Endothelial cell of umbilical vein (primary cell): ENCODE measurements at regions not wholly inside any gene's neighbourhood (a gene's known extent, or its start where the extent isn't known, plus 50 kb on each side); places are given as distances from the start of the nearest gene placed in this dataset.

Experiments used
- BruUV-seq: library from RNA; stranded (reverse); fragments of 400-500 nt; replicated peaks from 2 replicates; lab custom pipeline; 2021; lab: Mats Ljungman, UMichigan
- CTCF ChIA-PET: fragments of 300-600, 350-600 bp; sonication (Branson Sonifier 250); formaldehyde crosslinking; loops from one replicate; lab custom pipeline; 2021; ENCODE audit warnings: antibody characterized with exemption, inconsistent platforms; lab: Charles Lee
- POLR2A ChIA-PET: fragments of 300-600, 350-600 bp; sonication (Branson Sonifier 250); formaldehyde crosslinking; loops from one replicate; lab custom pipeline; 2021; ENCODE audit warnings: antibody characterized with exemption, inconsistent platforms; lab: Charles Lee
- DNase-seq: peaks from one replicate; pipeline ENCODE4 v3.0.0-alpha.2; 2011; ENCODE audit warnings: low read depth, low spot score
- FAIRE-seq: peaks from 2 replicates; lab custom pipeline; 2011; peaks lifted over from hg19 to GRCh38; lab: Jason Lieb, UNC
- H2AFZ ChIP-seq: 2 replicates; pipeline ENCODE4 v1.6.0; 2012; ENCODE audit warnings: low read depth, low read length, control low read depth, inconsistent platforms
- H3K27ac ChIP-seq: 2 replicates; pipeline ENCODE4 v1.5.1; 2011; ENCODE audit warnings: low read depth, mild to moderate bottlenecking, control low read depth, low read length, moderate library complexity; ENCODE audit not compliant: insufficient read depth
- H3K27me3 ChIP-seq, 2 experiments: 2 replicates each; pipeline versions ENCODE4 v1.6.0 to v1.6.1; 2011; ENCODE audit warnings: low read length in 2 of 2, mixed read lengths in 1 of 2; ENCODE audit not compliant: control insufficient read depth in 2 of 2, insufficient read depth in 2 of 2
- H3K36me3 ChIP-seq, 2 experiments: 2 replicates in 1 of 2; 3 replicates in 1 of 2; pipeline ENCODE4 v1.5.1; 2011; ENCODE audit warnings: low read length in 2 of 2, mild to moderate bottlenecking in 1 of 2, moderate library complexity in 1 of 2; ENCODE audit not compliant: control insufficient read depth in 2 of 2, insufficient read depth in 2 of 2; ENCODE audit errors: extremely low read depth in 1 of 2
- H3K4me1 ChIP-seq: 3 replicates; pipeline ENCODE4 v1.5.1; 2011; ENCODE audit warnings: mild to moderate bottlenecking, low read length; ENCODE audit not compliant: control insufficient read depth, insufficient read depth; ENCODE audit errors: extremely low read depth
- H3K4me2 ChIP-seq: 2 replicates; pipeline ENCODE4 v1.6.1; 2011; ENCODE audit warnings: low read length, control low read depth, mixed read lengths; ENCODE audit not compliant: insufficient read depth
- H3K4me3 ChIP-seq, 3 experiments: fragments of 200-600 bp in 1 of 3; sonication (generic), shearing (Covaris generic) in 1 of 3; replicated peaks in 1 of 3; 2 replicates each; pipeline ENCODE4 v1.5.1; 2011 to 2016; ENCODE audit warnings: control low read depth in 3 of 3, low read length in 3 of 3, mild to moderate bottlenecking in 2 of 3, inconsistent platforms in 1 of 3, low read depth in 1 of 3, moderate library complexity in 1 of 3; ENCODE audit not compliant: insufficient read depth in 1 of 3
- H3K79me2 ChIP-seq: 2 replicates; pipeline ENCODE4 v1.6.0; 2012; ENCODE audit warnings: low read length, inconsistent platforms; ENCODE audit not compliant: control insufficient read depth, insufficient read depth
- H3K9ac ChIP-seq: replicated peaks from 2 replicates; pipeline ENCODE3; 2011; ENCODE audit warnings: low read length, control low read depth; ENCODE audit not compliant: insufficient read depth; ENCODE audit errors: extremely low read depth
- H3K9me1 ChIP-seq: replicated peaks from 3 replicates; pipeline ENCODE4 v1.6.0; 2011; ENCODE audit warnings: mild to moderate bottlenecking, low read length; ENCODE audit not compliant: control insufficient read depth, insufficient read depth; ENCODE audit errors: extremely low read depth
- H3K9me3 ChIP-seq: replicated peaks from 2 replicates; pipeline ENCODE4 v1.5.1; 2012; ENCODE audit warnings: low read length, inconsistent platforms; ENCODE audit not compliant: control insufficient read depth, insufficient read depth
- H4K20me1 ChIP-seq: replicated peaks from 2 replicates; pipeline ENCODE3; 2011; ENCODE audit warnings: mild to moderate bottlenecking, low read length; ENCODE audit not compliant: control insufficient read depth, insufficient read depth; ENCODE audit errors: extremely low read depth
- EZH2 ChIP-seq: IDR thresholded peaks from 2 replicates; pipeline ENCODE4 v1.6.1; 2012; ENCODE audit warnings: borderline replicate concordance, low read depth, mild to moderate bottlenecking, moderate library complexity, low read length, inconsistent platforms; ENCODE audit not compliant: severe bottlenecking
- FOS ChIP-seq: IDR thresholded peaks from 2 replicates; pipeline ENCODE4 v1.6.1; 2011; ENCODE audit warnings: mild to moderate bottlenecking, low read length, moderate library complexity, borderline replicate concordance; ENCODE audit not compliant: insufficient read depth
- GATA2 ChIP-seq: IDR thresholded peaks from 2 replicates; pipeline ENCODE4 v1.7.0; 2011; ENCODE audit warnings: low read depth, mild to moderate bottlenecking, moderate library complexity, mixed read lengths, low read length; ENCODE audit not compliant: insufficient read length, insufficient read depth
- JUN ChIP-seq: IDR thresholded peaks from 2 replicates; pipeline ENCODE4 v1.6.1; 2011; ENCODE audit warnings: borderline replicate concordance, low read depth; ENCODE audit not compliant: insufficient read length, insufficient read depth
- MYC ChIP-seq: IDR thresholded peaks from one replicate; pipeline ENCODE4 v1.6.1; 2011; ENCODE audit warnings: mild to moderate bottlenecking, low read depth, low read length
- POLR2A ChIP-seq: IDR thresholded peaks from 2 replicates; pipeline ENCODE4 v1.6.1; 2012; ENCODE audit warnings: low read depth, mild to moderate bottlenecking, control low read depth, low read length
- POLR2AphosphoS5 ChIP-seq: IDR thresholded peaks from 2 replicates; pipeline ENCODE4 v1.6.1; 2012; ENCODE audit warnings: low read depth, mild to moderate bottlenecking, control low read depth, low read length, moderate library complexity; ENCODE audit not compliant: insufficient read depth
- dilution Hi-C: fragments of 300-500 bp; cut with MboI; formaldehyde crosslinking; loops from one replicate; pipeline ENCODE4 v1.15.0; 2019; ENCODE audit warnings: low sequenced_read_pairs; ENCODE audit not compliant: extremely low pct_ligation_motif_present
- intact Hi-C: fragments of 100-400 bp; cut with micrococcal nuclease; formaldehyde crosslinking; loops from one replicate; pipeline ENCODE4 v1.10.0; 2022
- TF ChIP-seq, protein P1 (sequence below), 2 donors: IDR thresholded peaks; 1 replicate in 1 of 2; 2 replicates in 1 of 2; pipeline ENCODE4 v1.5.1; 2011; ENCODE audit warnings: low read length in 2 of 2, mild to moderate bottlenecking in 2 of 2, moderate library complexity in 2 of 2, control low read depth in 1 of 2, inconsistent platforms in 1 of 2, low read depth in 1 of 2; ENCODE audit not compliant: insufficient read depth in 1 of 2; ENCODE audit errors: extremely low read depth in 1 of 2
- TF ChIP-seq, protein P2 (sequence below): IDR thresholded peaks from 2 replicates; pipeline ENCODE4 v1.6.1; 2011; ENCODE audit not compliant: insufficient read depth, insufficient read length

DNA sequence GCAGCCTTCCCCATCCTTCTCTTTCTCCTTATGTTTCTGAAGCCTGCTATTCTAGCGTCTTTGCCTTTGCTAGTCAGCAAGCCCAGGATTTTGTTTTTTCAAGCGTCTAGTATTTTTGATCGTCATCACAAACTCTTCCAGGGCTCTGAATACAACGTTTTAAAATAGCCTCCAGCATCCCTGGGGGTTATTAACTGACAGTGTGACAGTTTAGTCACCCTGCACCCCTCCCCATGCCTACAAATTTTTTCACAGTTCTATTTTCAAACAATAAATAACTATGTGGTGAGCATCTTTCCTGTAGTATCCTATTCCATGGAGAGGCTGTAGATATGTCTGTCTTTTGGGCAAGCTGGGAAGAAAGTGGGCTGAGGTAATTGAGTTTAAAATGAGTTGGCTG lies 280.9 kb downstream of the MAP2K4 start:
- H3K4me1 ChIP-seq: no peaks in the 10 kb centered on the region
- dilution Hi-C loops (no loop called here), intact Hi-C loops (no loop called here)
- H3K27me3 ChIP-seq: no peaks in the 10 kb centered on the region
- H2AFZ ChIP-seq: no peak overlapping the region
- no peak for FAIRE-seq
- no peak overlapping the region for H3K9ac ChIP-seq
- no peak for DNase-seq
- TF ChIP-seq, protein P1, sequence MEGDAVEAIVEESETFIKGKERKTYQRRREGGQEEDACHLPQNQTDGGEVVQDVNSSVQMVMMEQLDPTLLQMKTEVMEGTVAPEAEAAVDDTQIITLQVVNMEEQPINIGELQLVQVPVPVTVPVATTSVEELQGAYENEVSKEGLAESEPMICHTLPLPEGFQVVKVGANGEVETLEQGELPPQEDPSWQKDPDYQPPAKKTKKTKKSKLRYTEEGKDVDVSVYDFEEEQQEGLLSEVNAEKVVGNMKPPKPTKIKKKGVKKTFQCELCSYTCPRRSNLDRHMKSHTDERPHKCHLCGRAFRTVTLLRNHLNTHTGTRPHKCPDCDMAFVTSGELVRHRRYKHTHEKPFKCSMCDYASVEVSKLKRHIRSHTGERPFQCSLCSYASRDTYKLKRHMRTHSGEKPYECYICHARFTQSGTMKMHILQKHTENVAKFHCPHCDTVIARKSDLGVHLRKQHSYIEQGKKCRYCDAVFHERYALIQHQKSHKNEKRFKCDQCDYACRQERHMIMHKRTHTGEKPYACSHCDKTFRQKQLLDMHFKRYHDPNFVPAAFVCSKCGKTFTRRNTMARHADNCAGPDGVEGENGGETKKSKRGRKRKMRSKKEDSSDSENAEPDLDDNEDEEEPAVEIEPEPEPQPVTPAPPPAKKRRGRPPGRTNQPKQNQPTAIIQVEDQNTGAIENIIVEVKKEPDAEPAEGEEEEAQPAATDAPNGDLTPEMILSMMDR (IDR thresholded peaks at IDR 0.05; ENCODE audit: extremely low read depth in 1 of 2, insufficient read depth in 1 of 2, low read depth in 1 of 2, low read length in 2 of 2): no peak
- TF ChIP-seq JUN (no peak), MYC (no peak), FOS (no peak), POLR2AphosphoS5 (no peak), GATA2 (no peak), EZH2 (no peak), POLR2A (no peak)
- TF ChIP-seq, protein P2, sequence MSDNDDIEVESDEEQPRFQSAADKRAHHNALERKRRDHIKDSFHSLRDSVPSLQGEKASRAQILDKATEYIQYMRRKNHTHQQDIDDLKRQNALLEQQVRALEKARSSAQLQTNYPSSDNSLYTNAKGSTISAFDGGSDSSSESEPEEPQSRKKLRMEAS: no peak
- no peak overlapping the region for H3K4me3 ChIP-seq
- no peaks in the 10 kb centered on the region for H3K9me1 ChIP-seq
- no peaks in the 10 kb centered on the region for H4K20me1 ChIP-seq
- no peaks in the 10 kb centered on the region for H3K9me3 ChIP-seq
- no peak overlapping the region for H3K4me2 ChIP-seq
- no TSS peak for BruUV-seq
- no peaks in the 10 kb centered on the region for H3K36me3 ChIP-seq
- ChIA-PET CTCF (no interaction called here), POLR2A (no interaction called here)
- H3K79me2 ChIP-seq: no peaks in the 10 kb centered on the region
- H3K27ac ChIP-seq: no peak overlapping the region
